ENCODE measurements at regions not wholly inside any gene's neighbourhood (a gene's known extent, or its start where the extent isn't known, plus 50 kb on each side); places are given as distances from the start of the nearest gene placed in this dataset.

GRCh38 chr11:122270535-122270934, 154.5 kb upstream of the BLID start:
- DNase-seq: no peak

- DNase-seq: no peak
Observed at GRCh38 chr11:122269824-122270223, 153.8 kb upstream of the BLID start.

GRCh38 chr11:122268601-122269130, 152.7 kb upstream of the BLID start:
- no peak for DNase-seq

GRCh38 chr11:122267602-122268001, 151.6 kb upstream of the BLID start:
- no peak for DNase-seq

GRCh38 chr11:122265981-122266380, 150.0 kb upstream of the BLID start:
- no peak for DNase-seq

GRCh38 chr11:122264121-122264520, 148.1 kb upstream of the BLID start:
- DNase-seq: no peak

- DNase-seq: no peak
Observed at GRCh38 chr11:122261546-122261945, 145.5 kb upstream of the BLID start.

- no peak for DNase-seq
Observed at GRCh38 chr11:122259195-122259821, 143.3 kb upstream of the BLID start.

GRCh38 chr11:122258446-122259194, 142.6 kb upstream of the BLID start:
- no peak for DNase-seq

- DNase-seq: no peak
Observed at GRCh38 chr11:122253589-122254231, 137.7 kb upstream of the BLID start.

GRCh38 chr11:122248939-122249338, 132.9 kb upstream of the BLID start:
- no peak for DNase-seq

- no peak for DNase-seq
Observed at GRCh38 chr11:122248131-122248530, 132.1 kb upstream of the BLID start.

- no peak for DNase-seq
Observed at GRCh38 chr11:122246874-122247273, 130.9 kb upstream of the BLID start.

GRCh38 chr11:122242731-122243130, 126.7 kb upstream of the BLID start:
- no peak for DNase-seq

GRCh38 chr11:122241566-122241965, 125.6 kb upstream of the BLID start:
- no peak for DNase-seq

GRCh38 chr11:122240638-122241037, 124.6 kb upstream of the BLID start:
- no peak for DNase-seq

GRCh38 chr11:122235615-122236014, 119.6 kb upstream of the BLID start:
- DNase-seq: no peak

GRCh38 chr11:122234780-122235179, 118.8 kb upstream of the BLID start:
- no peak for DNase-seq

- no peak for DNase-seq
Observed at GRCh38 chr11:122234257-122234656, 118.2 kb upstream of the BLID start.

GRCh38 chr11:122232985-122233384, 117.0 kb upstream of the BLID start:
- DNase-seq: no peak

- DNase-seq: no peak
Observed at GRCh38 chr11:122230385-122230755, 114.4 kb upstream of the BLID start.

- no peak for DNase-seq
Observed at GRCh38 chr11:122229481-122230384, 113.7 kb upstream of the BLID start.

- DNase-seq: no peak
Observed at GRCh38 chr11:122229078-122229477, 113.1 kb upstream of the BLID start.

All from CD4-positive, alpha-beta T cell treated with Interleukin-6 for 4 hours (primary cell).